AG10803 (cell line): ENCODE measurements at regions not wholly inside any gene's neighbourhood (a gene's known extent, or its start where the extent isn't known, plus 50 kb on each side); places are given as distances from the start of the nearest gene placed in this dataset.

Experiments
- DNase-seq: peaks from one replicate; pipeline ENCODE4 v3.0.0; 2010; ENCODE audit warnings: low read depth
- H3K4me3 ChIP-seq: 2 replicates; pipeline ENCODE4 v1.5.1; 2011; ENCODE audit warnings: mild to moderate bottlenecking, low read length, control low read depth
- TF ChIP-seq, protein P1 (sequence below): conservative IDR thresholded peaks from 2 replicates; pipeline ENCODE4 v1.5.1; 2011; ENCODE audit warnings: mild to moderate bottlenecking, low read length, control low read depth, inconsistent platforms

DNA sequence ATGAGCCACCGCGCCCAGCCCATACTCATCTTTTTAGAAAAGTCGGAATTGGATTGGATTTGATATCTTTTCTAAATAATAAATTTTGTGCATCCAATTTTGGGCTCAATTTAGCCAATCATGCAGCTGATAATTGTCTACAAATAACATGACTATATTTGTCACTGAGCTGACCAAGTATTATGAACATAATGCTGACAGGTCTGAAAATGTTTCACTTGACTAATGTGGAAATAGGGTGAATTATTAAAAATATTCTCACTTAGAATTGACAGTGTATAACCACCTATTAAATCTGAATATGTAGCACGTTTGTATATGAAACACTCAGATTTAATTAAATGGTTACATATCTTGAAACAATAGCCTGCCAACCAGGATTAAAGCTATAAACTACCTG lies 657.2 kb upstream of the FSHR start:
- TF ChIP-seq, protein P1, sequence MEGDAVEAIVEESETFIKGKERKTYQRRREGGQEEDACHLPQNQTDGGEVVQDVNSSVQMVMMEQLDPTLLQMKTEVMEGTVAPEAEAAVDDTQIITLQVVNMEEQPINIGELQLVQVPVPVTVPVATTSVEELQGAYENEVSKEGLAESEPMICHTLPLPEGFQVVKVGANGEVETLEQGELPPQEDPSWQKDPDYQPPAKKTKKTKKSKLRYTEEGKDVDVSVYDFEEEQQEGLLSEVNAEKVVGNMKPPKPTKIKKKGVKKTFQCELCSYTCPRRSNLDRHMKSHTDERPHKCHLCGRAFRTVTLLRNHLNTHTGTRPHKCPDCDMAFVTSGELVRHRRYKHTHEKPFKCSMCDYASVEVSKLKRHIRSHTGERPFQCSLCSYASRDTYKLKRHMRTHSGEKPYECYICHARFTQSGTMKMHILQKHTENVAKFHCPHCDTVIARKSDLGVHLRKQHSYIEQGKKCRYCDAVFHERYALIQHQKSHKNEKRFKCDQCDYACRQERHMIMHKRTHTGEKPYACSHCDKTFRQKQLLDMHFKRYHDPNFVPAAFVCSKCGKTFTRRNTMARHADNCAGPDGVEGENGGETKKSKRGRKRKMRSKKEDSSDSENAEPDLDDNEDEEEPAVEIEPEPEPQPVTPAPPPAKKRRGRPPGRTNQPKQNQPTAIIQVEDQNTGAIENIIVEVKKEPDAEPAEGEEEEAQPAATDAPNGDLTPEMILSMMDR = no peak
- DNase-seq = no peak
- H3K4me3 ChIP-seq = no peak overlapping the region

DNA sequence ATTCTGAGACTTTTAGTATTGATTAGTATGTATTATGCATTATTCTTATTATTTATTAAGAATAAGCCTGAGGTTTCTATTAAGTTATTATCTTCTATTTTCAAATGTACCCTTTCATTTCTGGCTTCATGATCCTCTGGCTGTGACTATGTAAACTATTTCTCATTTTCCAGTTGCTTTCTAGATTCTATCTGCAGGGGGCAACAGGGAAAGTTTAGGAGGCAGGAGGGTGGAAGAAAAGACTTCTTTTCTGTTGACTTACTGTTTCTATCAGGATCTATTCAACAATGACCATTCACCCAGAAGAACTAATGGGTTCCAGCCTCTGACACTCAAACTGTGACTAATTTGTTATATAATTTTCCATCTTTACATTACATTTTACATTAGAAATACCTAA lies 653.4 kb upstream of the FSHR start:
- H3K4me3 ChIP-seq = no peak overlapping the region
- no peak for DNase-seq
- TF ChIP-seq, protein P1 = no peak

- no peak for DNase-seq
- H3K4me3 ChIP-seq = no peak overlapping the region
- TF ChIP-seq, protein P1 = no peak
Observed at GRCh38 chr2:49804111-49804510, 649.8 kb upstream of the FSHR start.

DNA sequence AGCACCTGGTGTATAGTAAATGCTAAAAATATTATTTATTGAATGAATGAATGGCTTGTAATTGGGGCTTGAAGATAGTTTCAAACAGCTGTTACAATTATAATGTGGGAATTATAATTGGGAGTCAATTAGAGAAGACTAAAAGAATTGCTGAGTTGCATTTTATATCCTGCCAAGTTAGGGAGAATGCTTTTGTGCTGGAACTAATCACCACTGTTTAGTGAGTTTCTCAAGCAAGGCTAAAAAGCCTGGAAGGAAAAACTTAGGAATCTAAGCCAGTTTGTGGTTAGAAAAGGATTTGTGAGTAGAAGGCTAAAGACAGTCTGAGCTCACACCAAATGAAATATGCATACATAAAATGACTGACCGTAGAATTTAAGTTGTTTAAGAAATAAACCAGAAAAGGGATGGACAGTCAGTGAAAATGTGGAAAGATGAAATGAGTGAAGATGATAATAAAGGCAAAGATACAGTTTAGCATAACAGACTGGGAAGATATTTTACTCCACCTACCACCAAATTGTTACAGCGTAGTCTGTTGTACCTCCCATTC lies 647.7 kb upstream of the FSHR start:
- DNase-seq = no peak
- no peak overlapping the region for H3K4me3 ChIP-seq
- TF ChIP-seq, protein P1 = no peak

- TF ChIP-seq, protein P1 = no peak
- no peak overlapping the region for H3K4me3 ChIP-seq
- DNase-seq = no peak
Observed at GRCh38 chr2:49798570-49798969, 644.3 kb upstream of the FSHR start.

- no peak for DNase-seq
- TF ChIP-seq, protein P1 = no peak
- no peak overlapping the region for H3K4me3 ChIP-seq
Observed at GRCh38 chr2:49796266-49796665, 642.0 kb upstream of the FSHR start.

DNA sequence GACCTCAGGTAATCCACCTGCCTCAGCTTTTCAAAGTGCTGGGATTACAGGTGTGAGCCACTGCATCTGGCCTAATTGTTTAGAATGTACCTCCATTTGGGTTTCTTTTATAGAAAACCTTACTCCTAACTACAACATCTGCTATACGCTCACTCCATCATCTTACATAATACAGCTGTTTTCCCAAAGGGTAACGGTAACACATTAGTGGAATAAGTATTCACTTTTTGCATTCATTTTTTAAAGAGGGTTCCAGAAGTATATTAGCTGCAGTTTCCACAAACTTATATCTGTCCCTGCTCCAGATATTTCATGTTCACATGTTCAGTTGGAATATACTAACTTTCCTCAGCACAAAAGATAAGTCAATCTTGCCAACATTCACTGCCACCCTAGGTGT lies 640.1 kb upstream of the FSHR start:
- no peak for DNase-seq
- TF ChIP-seq, protein P1 = no peak
- no peak overlapping the region for H3K4me3 ChIP-seq
